GM19025 (cell line): ENCODE measurements at regions not wholly inside any gene's neighbourhood (a gene's known extent, or its start where the extent isn't known, plus 50 kb on each side); places are given as distances from the start of the nearest gene placed in this dataset.

ENCODE experiments used
- ATAC-seq: cut with Tn5 transposase; IDR thresholded peaks from one replicate; pipeline ENCODE4 v1.9.1; 2021; ENCODE audit warnings: mild to moderate bottlenecking, low read depth, moderate library complexity; ENCODE audit not compliant: unreplicated experiment

- ATAC-seq, result no peak
Measured at GRCh38 chr1:204736836-204737235, 51.3 kb upstream of the LRRN2 start.

- no peak for ATAC-seq
Measured at GRCh38 chr1:204738506-204738905, 53.0 kb upstream of the LRRN2 start.

DNA sequence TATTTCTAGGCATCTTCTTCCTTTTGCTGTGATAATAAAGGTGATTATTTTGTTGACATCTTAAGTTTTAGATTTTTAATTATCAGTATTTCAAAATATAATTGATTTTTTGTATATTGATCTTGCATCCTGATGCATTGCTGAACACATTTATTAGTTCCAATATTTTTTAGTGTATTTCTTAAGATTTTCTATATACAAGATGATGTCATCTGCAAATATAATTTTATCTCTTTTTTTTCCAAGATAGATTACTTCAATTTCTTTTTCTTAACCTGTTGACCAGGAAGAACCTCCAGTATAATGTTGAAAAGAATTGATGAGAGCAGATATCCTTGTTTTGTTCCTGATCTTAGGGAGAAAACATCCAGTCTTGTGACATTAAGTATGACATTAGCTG lies 54.8 kb upstream of the LRRN2 start:
- ATAC-seq, result no peak

DNA sequence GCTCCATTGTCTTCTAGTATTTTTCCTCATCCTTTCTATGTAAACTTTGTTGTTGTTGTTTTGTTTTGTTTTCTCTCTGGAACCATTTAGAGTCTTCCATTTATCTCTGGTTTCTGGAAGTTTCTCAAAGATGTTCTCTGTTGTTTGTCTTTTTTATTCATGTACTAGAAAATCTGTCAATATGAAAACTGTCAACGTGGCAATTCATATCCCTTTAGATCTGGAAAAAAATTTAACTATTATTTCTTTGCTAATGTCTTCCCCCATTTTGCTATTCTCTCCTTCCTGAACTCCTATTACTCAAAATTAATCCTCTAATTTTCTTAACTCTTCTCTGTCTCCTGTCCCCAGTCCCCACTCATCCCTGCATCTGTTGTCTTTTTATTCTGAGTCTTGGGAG lies 55.9 kb upstream of the LRRN2 start:
- ATAC-seq, result no peak

DNA sequence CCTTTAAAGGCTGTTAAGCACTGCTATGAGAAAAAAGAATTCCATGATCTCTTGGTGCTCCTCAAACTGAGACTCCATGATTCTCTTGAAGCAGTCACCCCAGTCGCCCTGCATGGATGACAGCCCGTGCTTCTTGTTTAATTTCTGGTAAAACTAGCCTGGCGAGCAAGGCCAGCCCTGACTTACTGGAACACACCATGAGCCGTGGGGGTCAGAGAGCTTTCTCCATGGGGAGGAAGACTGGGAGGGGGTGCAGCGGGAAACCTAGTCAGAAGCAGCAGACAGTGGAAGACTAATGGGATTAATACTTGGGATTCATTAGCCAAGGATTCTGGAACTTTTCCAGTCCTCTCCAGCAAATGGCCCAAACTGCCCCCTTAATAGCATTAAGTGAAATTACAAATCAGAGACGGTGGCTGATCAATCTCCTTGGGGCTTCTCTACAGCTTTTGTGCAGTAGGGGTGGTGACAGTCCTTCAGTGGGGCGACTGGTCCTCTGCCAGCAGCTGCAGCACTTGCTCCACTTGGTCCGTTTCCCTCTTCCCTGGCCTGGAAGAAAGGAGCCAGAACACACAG lies 57.2 kb upstream of the LRRN2 start:
- ATAC-seq, result no peak

DNA sequence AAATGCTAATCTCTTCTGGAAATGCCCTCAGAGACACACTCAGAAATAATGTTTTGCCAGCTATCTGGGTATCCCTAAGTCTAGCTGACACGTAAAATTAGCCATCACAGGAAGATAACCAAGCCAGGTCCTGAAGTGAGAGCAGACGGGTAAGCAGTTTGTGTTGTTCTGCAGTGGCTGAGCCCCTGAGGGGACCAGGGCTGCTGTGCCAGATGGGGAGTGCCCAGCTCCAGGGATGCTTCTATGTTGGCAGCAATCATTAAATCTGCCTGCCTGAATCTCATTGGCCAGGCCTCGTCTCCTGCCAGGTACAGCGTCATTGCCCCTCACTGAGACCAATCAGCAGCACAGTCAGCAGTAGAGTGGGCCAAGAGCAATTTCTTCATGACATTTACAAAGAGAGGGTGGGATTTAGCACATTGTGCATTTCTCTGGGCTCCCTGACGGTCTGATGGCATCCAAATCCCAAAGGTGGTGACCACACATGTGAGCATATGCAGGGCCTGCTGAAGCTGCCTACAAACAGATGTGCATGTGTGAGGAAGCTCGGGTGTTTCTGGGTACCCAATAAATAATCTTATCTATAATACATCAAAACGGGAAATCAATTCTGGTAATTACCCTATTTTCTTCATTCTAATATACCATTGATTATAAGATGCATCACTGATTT lies 58.7 kb upstream of the LRRN2 start:
- no peak for ATAC-seq

DNA sequence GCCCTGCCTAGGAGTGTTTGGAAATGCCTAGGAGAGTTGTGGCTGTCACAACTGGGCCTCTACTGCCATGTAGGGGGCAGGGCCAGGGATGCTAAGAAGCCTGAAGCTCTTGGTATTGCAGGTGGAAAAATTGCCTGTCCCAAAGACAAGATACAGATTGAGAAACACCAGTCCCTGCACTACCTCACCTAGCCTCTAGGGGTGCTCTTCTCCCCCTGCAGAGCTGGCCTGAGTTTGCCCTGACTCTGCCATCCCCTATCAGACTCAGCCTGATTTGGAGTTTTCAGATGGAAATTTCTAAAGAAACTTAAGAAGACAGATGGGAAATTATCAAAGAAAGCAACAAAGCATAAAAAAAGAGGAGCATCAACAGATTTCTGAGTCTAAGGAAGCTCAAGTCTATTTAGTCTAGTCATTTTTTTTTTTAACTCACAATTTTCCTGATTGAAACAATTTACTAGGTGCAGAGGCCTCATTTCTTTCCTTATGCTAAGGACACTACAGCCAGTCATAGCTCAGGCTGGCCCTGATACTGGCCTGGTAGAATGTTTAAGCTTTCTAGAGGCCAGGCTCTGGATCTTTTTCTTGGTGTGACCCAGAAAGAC lies 61.4 kb upstream of the LRRN2 start:
- no peak for ATAC-seq

DNA sequence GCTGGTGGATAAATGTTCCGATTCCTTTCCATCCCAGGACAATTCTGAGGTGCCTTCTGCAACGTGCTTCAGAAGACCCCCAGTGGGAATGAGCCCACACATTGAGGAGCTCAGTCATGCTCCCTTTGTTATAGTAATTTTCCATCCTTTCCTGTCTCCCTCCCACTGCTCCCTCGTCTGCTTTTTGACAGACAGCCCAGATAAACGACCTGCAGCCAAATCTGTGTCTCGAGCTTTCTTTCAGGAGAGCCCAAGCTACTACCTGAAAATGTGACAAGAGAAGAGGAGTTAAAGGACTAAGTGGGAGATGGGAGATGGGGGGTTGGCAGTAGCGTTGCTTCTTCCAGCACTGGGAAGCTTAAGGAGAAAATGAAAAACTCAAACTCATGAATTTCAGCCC lies 65.9 kb upstream of the LRRN2 start:
- no peak for ATAC-seq

GRCh38 chr1:204751883-204752687 lies 66.5 kb upstream of the LRRN2 start:
- no peak for ATAC-seq

GRCh38 chr1:204752688-204753040 lies 67.1 kb upstream of the LRRN2 start:
- no peak for ATAC-seq

DNA sequence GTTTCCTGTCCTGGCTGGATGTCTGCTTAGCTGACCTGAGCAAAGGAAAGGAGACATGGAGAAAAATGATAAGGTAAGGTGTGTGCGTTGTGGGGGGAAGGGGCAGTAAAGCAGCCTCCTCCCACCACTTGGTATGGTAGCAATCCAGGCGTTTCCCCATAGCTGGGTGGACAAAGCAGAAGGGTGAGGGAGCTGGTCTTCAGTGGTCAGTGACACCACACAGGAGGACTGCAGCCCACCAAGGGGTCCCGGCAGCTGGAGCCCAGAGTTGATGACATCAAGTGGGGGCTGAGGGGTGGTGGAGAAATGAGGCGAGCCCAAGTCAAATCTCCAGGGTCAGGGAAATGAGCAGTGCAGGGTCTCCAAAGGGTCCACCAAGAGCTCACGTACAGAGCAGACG lies 69.3 kb upstream of the LRRN2 start:
- ATAC-seq, result no peak

GRCh38 chr1:204756349-204756748 lies 70.8 kb upstream of the LRRN2 start:
- ATAC-seq, result no peak

DNA sequence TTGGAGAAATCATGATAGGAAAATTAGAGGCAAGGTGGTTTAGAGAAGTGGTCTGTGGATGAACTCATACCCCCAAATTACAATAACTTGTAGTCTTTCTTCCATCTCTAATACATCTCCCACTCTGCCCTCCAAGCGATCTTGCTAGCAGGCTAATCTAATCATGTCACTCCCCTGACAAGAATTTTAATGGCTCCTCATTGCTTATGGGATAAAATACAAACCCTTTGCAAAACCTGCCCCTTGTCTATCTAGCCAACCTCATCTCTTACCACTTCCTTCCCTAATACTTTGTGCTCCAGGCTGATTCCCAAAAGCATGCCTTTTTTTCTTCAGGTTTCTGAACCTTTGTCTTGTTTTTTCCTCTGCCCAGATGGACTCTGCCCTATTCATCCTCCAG lies 71.3 kb upstream of the LRRN2 start:
- no peak for ATAC-seq

DNA sequence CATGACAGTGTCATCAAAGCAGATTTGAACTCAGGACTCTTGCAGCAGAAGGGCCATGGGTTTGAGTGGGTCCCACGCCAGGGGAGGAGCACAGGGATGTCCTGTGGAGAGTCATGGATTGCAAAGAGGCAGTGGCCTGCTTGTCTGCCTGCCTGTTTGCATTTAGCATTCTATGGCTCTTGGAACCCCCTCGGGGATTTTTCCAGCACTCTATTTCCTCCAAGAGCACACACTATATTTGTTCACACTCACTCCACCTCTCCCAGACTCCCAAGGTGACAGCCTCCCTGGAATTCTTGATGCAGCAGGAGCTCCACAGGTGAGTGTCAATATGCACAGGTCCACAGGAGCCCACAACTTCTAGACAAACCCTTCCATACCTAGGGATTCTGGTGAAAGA lies 73.1 kb upstream of the LRRN2 start:
- no peak for ATAC-seq

DNA sequence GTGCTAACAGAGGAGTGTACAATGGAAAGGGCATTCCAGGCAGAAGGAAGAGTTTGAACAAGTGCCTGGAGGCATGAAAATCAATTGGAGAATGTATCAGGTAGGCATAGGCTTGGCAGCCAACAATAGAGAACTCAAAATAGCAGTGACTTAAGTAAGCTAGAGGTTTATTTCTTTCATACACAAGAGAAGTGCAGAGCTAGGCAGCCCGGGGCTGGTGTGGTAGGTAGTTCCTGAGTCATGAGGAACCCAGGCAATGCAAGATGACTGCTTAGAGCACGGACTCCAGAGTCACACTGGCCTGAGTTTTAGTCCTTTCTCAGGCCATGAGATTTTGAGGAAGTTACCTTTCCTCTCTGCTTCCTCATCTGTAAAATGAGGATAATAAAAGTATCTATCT lies 74.8 kb upstream of the LRRN2 start:
- ATAC-seq, result no peak

DNA sequence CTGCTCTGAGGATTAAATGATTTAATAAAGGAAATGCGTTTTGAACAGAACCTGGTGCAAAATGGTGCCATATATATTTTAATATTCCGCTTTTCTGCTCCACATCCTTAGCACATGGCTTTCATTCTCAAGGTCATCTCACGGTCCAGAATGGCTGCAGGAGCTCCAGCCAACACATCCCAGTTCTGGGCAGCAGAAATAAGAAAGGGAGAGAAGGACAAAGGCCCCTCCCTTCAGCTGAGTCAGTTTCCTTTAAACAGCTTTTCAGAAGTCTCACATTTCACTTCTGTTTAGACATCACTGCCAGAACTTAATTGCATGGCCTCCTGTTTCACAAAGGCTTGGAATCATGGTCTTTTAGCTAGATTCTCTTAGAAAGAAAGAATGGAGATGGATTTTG lies 75.2 kb upstream of the LRRN2 start:
- no peak for ATAC-seq

DNA sequence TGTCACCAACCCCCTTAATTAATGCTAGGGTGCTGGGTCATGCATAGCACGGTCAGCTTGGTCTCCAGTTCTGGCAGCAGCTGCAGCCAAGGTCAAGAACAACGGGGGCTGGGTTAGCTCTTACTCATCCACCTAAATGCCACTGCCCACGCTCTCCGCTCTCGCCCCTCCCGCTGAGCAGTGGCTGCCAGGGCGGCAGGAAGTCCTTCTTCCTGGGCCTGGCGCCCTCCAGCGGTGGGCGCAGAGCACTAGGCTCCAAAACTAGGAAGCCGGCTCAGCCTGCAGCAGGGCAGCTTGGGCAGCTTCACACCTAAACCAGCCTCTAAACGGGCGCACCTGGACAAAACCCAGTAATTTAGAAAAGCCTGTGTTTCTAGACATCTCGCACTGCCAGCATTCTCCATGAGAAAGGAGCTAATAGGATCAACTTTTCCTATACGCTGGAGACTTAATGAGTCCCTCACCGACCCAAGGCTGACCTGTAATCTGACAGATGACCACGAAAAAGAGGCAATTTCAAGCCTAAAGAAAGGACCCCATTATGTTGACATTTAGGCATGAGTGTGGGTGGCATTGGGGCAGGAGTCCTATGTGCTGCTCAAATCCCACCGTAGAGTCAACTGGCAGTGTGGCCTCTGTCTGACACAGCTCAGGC lies 78.4 kb upstream of the LRRN2 start:
- ATAC-seq, result peak; percentile 57

DNA sequence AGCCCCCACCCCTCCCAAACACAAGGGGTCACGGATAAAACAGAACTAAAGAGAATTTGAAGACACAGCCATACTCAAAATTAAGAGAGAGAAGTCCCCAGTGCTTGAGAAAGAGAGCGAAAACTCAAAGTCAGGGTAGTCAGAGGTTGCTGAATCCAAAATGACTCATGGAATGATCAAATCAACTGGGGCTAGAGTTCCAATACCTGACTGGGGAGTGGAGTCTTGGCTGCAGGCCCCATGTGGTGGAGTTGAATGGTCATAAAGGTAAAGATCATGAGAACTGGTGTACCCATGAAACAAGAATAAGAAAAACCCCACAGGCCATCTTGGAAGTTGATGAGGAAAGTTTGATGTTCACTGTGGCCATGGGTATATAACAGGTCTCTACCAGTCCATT lies 84.5 kb upstream of the LRRN2 start:
- ATAC-seq, result no peak

DNA sequence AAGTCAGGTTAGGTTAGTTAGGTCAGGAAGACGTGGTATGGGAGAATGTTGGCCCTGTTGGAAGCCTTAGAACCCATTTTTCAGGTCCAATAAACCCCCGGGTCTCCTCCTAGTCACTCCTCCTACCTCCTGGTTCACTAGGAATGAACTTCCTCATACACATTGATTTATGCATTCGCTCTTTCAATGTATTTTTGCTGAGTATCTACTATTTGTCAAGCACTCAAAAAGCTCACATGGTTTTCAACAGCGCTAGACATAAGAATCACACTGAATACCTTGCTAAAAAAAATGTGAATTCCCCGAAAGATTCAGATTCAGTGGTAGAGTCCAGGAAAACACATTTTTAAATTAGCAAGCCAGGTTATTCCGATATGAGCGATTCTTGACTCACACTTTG lies 85.8 kb upstream of the LRRN2 start:
- ATAC-seq, result no peak

DNA sequence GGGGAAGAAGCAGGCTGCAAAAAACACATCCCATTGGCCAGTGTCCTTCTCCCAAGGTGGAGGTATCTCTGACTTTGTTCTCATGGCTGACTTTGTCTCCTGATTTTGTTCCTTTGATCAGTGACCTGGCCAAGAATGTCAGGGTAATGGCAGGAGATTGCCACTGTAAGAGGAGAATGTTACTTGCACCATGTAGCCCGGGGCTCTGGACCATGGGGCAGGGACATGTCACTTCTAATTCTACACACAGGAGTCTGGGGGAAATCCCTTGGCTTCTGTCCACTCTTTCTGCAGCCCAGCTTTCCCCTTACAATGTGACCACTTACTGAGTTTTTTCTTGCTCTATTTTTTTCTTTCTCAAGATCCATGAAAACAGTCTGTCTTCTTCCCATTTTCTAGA lies 87.7 kb upstream of the LRRN2 start:
- no peak for ATAC-seq

DNA sequence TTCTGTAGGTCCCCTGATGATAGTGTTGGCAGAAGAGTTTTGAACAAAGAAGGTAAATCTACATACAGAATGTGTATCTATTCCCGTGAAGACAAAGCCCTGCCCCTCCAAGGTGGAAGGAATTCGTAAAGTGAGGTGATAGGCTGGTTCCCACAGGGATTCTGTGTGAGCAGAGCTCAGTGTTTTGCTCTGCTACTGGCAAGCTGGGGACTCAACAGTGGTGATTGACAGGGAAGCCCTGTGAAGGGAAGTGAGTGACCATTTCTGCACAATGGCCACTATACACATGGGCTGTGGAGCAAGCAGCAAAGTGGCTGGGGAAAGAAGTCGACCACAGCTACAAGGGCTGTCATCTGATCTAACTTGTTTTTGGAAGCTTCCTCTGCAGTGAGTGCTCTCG lies 90.0 kb upstream of the LRRN2 start:
- no peak for ATAC-seq
